ENCODE measurements at regions not wholly inside any gene's neighbourhood (a gene's known extent, or its start where the extent isn't known, plus 50 kb on each side); places are given as distances from the start of the nearest gene placed in this dataset.

DNA sequence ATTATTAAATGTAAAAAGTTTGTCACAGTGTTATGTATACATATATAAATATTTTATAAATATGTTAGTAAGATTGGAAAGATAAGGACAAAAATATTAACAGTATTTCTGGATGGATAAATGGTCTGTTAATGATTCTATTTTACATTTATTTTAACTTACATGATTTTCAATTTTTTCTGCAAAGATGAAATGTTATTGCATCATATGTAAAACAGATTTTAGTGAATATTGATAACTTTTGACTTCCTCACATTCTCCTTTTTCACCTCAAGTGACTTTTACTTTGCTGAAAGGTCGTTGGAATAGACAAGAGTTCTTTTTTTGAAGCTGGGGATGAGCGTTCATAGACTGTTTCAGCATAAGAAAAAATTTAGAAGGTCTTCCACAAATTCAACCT lies 1554.7 kb upstream of the TENM4 start:
- no peak for TF ChIP-seq TAF1 (IDR thresholded peaks at IDR 0.05; ENCODE audit: borderline replicate concordance, low read depth, low read length)
- no peak for TF ChIP-seq POLR2AphosphoS5 (IDR thresholded peaks at IDR 0.05; ENCODE audit: low read depth, low read length)
- no peak for TF ChIP-seq POLR2A (IDR thresholded peaks at IDR 0.05; ENCODE audit: low read depth, low read length)

All from GM12892 (cell line).